H9 (cell line): ENCODE measurements at regions not wholly inside any gene's neighbourhood (a gene's known extent, or its start where the extent isn't known, plus 50 kb on each side); places are given as distances from the start of the nearest gene placed in this dataset.

Experiments used
- DNase-seq: peaks from one replicate; pipeline ENCODE4 v3.0.0-alpha.2; 2017
- H2AFZ ChIP-seq: one replicate; pipeline ENCODE4 v1.6.1; 2013; ENCODE audit warnings: mild to moderate bottlenecking, low read length, control low read depth, moderate library complexity
- H2AK5ac ChIP-seq: 2 replicates; pipeline ENCODE4 v1.6.1; 2013; ENCODE audit warnings: low read length, control low read depth, mixed read lengths; ENCODE audit not compliant: insufficient read length
- H2BK120ac ChIP-seq: one replicate; pipeline ENCODE4 v1.6.1; 2013; ENCODE audit warnings: low read depth, mild to moderate bottlenecking, low read length, control low read depth, inconsistent platforms; ENCODE audit not compliant: poor library complexity, severe bottlenecking
- H2BK12ac ChIP-seq: 2 replicates; pipeline ENCODE4 v1.6.1; 2013; ENCODE audit warnings: low read length, control low read depth, mixed read lengths, low read depth; ENCODE audit not compliant: insufficient read length
- H2BK15ac ChIP-seq: 2 replicates; pipeline ENCODE4 v1.6.1; 2013; ENCODE audit warnings: low read depth, low read length, control low read depth
- H2BK20ac ChIP-seq: one replicate; pipeline ENCODE4 v1.6.1; 2013; ENCODE audit warnings: low read depth, mild to moderate bottlenecking, low read length, control low read depth, inconsistent platforms; ENCODE audit not compliant: poor library complexity, severe bottlenecking
- H2BK5ac ChIP-seq: 2 replicates; pipeline ENCODE4 v1.6.1; 2013; ENCODE audit warnings: low read length, control low read depth, mixed read lengths; ENCODE audit not compliant: insufficient read length
- H3K14ac ChIP-seq: 2 replicates; pipeline ENCODE4 v1.6.1; 2013; ENCODE audit warnings: low read length, control low read depth; ENCODE audit not compliant: insufficient read depth
- H3K18ac ChIP-seq: 2 replicates; pipeline ENCODE4 v1.6.1; 2013; ENCODE audit warnings: low read depth, mild to moderate bottlenecking, mixed read lengths, low read length, control low read depth; ENCODE audit not compliant: insufficient read length
- H3K23ac ChIP-seq: 2 replicates; pipeline ENCODE4 v1.6.1; 2013; ENCODE audit warnings: low read length, control low read depth, mixed read lengths, low read depth; ENCODE audit not compliant: insufficient read length
- H3K23me2 ChIP-seq: 2 replicates; pipeline ENCODE4 v1.6.1; 2013; ENCODE audit warnings: low read depth, mild to moderate bottlenecking, mixed read lengths, low read length, control low read depth; ENCODE audit not compliant: insufficient read length, poor library complexity, severe bottlenecking
- H3K27ac ChIP-seq: 2 replicates; pipeline ENCODE4 v1.5.1; 2013; ENCODE audit warnings: low read length, control low read depth, mixed read lengths, low read depth; ENCODE audit not compliant: insufficient read length
- H3K27me3 ChIP-seq: 2 replicates; pipeline ENCODE4 v1.6.1; 2013; ENCODE audit warnings: low read length, control low read depth, inconsistent platforms; ENCODE audit not compliant: insufficient read depth
- H3K4ac ChIP-seq: 2 replicates; pipeline ENCODE4 v1.6.1; 2013; ENCODE audit warnings: low read depth, mild to moderate bottlenecking, control low read depth, inconsistent platforms, low read length, moderate library complexity
- H3K4me1 ChIP-seq: 2 replicates; pipeline ENCODE4 v1.6.1; 2013; ENCODE audit warnings: low read length, control low read depth, inconsistent platforms; ENCODE audit not compliant: insufficient read depth
- H3K4me2 ChIP-seq: 2 replicates; pipeline ENCODE4 v1.6.1; 2013; ENCODE audit warnings: low read length, control low read depth, mixed read lengths; ENCODE audit not compliant: insufficient read length, insufficient read depth
- H3K56ac ChIP-seq: 2 replicates; pipeline ENCODE4 v1.6.1; 2013; ENCODE audit warnings: low read depth, mild to moderate bottlenecking, mixed read lengths, low read length, control low read depth; ENCODE audit not compliant: insufficient read length
- H3K79me1 ChIP-seq: 2 replicates; pipeline ENCODE4 v1.6.1; 2013; ENCODE audit warnings: low read depth, mild to moderate bottlenecking, moderate library complexity, low read length, control low read depth, inconsistent platforms; ENCODE audit not compliant: insufficient read depth, poor library complexity, severe bottlenecking
- H3K79me2 ChIP-seq: 2 replicates; pipeline ENCODE4 v1.6.1; 2013; ENCODE audit warnings: low read length, control low read depth, inconsistent platforms; ENCODE audit not compliant: insufficient read depth
- H3K9ac ChIP-seq: 2 replicates; pipeline ENCODE4 v1.6.1; 2013; ENCODE audit warnings: low read length, control low read depth, mixed read lengths; ENCODE audit not compliant: insufficient read length; ENCODE audit errors: extremely low read depth
- H3K9me3 ChIP-seq: one replicate; pipeline ENCODE4 v1.6.1; 2013; ENCODE audit warnings: low read depth, low read length, inconsistent platforms; ENCODE audit not compliant: control insufficient read depth
- H3T11ph ChIP-seq: one replicate; pipeline ENCODE4 v1.6.1; 2013; ENCODE audit warnings: mild to moderate bottlenecking, low read length, control low read depth, inconsistent platforms
- H4K20me1 ChIP-seq: one replicate; pipeline ENCODE4 v1.6.1; 2013; ENCODE audit not compliant: control insufficient read depth, insufficient read length, insufficient read depth
- H4K5ac ChIP-seq: 2 replicates; pipeline ENCODE4 v1.6.1; 2013; ENCODE audit warnings: low read depth, mild to moderate bottlenecking, mixed read lengths, low read length, control low read depth; ENCODE audit not compliant: insufficient read length
- H4K8ac ChIP-seq: replicated peaks from 2 replicates; pipeline ENCODE4 v1.6.1; 2013; ENCODE audit warnings: low read length, control low read depth, mixed read lengths, low read depth; ENCODE audit not compliant: insufficient read length
- H4K91ac ChIP-seq: 2 replicates; pipeline ENCODE4 v1.6.1; 2013; ENCODE audit warnings: low read depth, mild to moderate bottlenecking, moderate library complexity, mixed read lengths, low read length, control low read depth; ENCODE audit not compliant: insufficient read length
- H3K27ac Mint-ChIP-seq, 3 experiments: 2 replicates in 2 of 3; 3 replicates in 1 of 3; pipeline ENCODE4 v1.8.0; 2020 to 2021; ENCODE audit warnings: mixed read lengths in 3 of 3, mild to moderate bottlenecking in 1 of 3, moderate library complexity in 1 of 3
- H3K27me3 Mint-ChIP-seq: 2 replicates; pipeline ENCODE4 v1.8.0; 2021; ENCODE audit warnings: low read depth, mild to moderate bottlenecking, moderate library complexity, mixed read lengths
- H3K36me3 Mint-ChIP-seq, 3 experiments: 2 replicates in 2 of 3; 3 replicates in 1 of 3; pipeline ENCODE4 v1.8.0; 2020 to 2021; ENCODE audit warnings: low read depth in 3 of 3, mixed read lengths in 3 of 3; ENCODE audit not compliant: insufficient read depth in 1 of 3
- H3K4me1 Mint-ChIP-seq, 2 experiments: 2 replicates each; pipeline ENCODE4 v1.8.0; 2020; ENCODE audit warnings: mixed read lengths in 2 of 2
- H3K4me3 Mint-ChIP-seq, 2 experiments: 2 replicates in 1 of 2; 3 replicates in 1 of 2; pipeline ENCODE4 v1.8.0; 2020 to 2021; ENCODE audit warnings: mild to moderate bottlenecking in 2 of 2, mixed read lengths in 2 of 2, moderate library complexity in 1 of 2
- H3K9me3 Mint-ChIP-seq, 2 experiments: 2 replicates in 1 of 2; 3 replicates in 1 of 2; pipeline ENCODE4 v1.8.0; 2020; ENCODE audit warnings: mild to moderate bottlenecking in 2 of 2, mixed read lengths in 2 of 2, moderate library complexity in 1 of 2
- WGBS: extraction: QIAGEN DNeasy Blood & Tissue Kit; methylation state at CpG from one replicate; pipeline ENCODE4 v1.1.7; 2013; ENCODE audit warnings: missing lambda C conversion rate, low lambda C conversion rate, mixed read lengths; ENCODE audit not compliant: insufficient read length; ENCODE audit errors: extremely low coverage; 5-methylcytosine and 5-hydroxymethylcytosine counted together
- TF ChIP-seq, protein P1 (sequence below): fragments of 200-600 bp; sonication (generic); conservative IDR thresholded peaks from 3 replicates; pipeline ENCODE4 v1.8.0; 2021; ENCODE audit warnings: antibody characterized with exemption, mild to moderate bottlenecking

DNA sequence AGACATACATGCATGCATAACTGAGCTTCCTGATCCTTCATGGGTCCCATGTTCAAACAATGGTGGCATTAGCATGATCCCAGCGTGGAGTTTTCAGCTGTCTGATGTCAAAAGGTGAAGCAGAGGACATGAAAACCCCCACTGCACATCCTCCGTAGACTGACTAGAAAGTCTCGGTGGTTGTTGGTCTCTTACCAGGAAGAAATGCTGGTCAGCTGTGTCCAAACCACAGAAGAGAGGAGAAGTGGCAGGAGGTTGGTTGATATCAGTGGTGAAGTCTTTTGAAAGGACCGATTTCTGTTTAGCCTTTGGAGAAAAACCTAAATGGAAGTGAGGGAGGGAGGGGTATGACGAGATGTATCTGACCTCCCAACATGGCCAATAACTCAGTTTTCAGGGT, 201.9 kb downstream of the SPATA18 start:
- no peak overlapping the region for H2BK20ac ChIP-seq

More for the DNA sequence above, 201.9 kb downstream of the SPATA18 start:
- Histone ChIP-seq H3K79me1 (no peaks in the 10 kb centered on the region), H3K4ac (no peak overlapping the region), H3K27ac (no peak overlapping the region), H3K27me3 (no peaks in the 10 kb centered on the region), H3K18ac (no peak overlapping the region), H4K8ac (no peak overlapping the region), H2AK5ac (no peak overlapping the region), H3K4me2 (no peak overlapping the region), H3K79me2 (no peaks in the 10 kb centered on the region), H2BK5ac (no peak overlapping the region), H4K20me1 (no peaks in the 10 kb centered on the region), H3K23ac (no peak overlapping the region), H3K56ac (no peak overlapping the region), H3K9me3 (peaks cover 10% of the 10 kb centered on the region), H2BK15ac (no peak overlapping the region), H3K14ac (no peak overlapping the region), H4K5ac (no peak overlapping the region), H3T11ph (no peak overlapping the region), H3K4me1 (no peaks in the 10 kb centered on the region), H2BK12ac (no peak overlapping the region), H3K23me2 (no peaks in the 10 kb centered on the region), H3K9ac (no peak overlapping the region), H2AFZ (no peak overlapping the region), H4K91ac (no peak overlapping the region), H2BK120ac (no peak overlapping the region)
- no peak overlapping the region for H3K27ac Mint-ChIP-seq
- H3K4me1 Mint-ChIP-seq: no peaks in the 10 kb centered on the region
- H3K27me3 Mint-ChIP-seq: peaks cover 4% of the 10 kb centered on the region; the same call in 1 of the 2 replicates
- TF ChIP-seq, protein P1, sequence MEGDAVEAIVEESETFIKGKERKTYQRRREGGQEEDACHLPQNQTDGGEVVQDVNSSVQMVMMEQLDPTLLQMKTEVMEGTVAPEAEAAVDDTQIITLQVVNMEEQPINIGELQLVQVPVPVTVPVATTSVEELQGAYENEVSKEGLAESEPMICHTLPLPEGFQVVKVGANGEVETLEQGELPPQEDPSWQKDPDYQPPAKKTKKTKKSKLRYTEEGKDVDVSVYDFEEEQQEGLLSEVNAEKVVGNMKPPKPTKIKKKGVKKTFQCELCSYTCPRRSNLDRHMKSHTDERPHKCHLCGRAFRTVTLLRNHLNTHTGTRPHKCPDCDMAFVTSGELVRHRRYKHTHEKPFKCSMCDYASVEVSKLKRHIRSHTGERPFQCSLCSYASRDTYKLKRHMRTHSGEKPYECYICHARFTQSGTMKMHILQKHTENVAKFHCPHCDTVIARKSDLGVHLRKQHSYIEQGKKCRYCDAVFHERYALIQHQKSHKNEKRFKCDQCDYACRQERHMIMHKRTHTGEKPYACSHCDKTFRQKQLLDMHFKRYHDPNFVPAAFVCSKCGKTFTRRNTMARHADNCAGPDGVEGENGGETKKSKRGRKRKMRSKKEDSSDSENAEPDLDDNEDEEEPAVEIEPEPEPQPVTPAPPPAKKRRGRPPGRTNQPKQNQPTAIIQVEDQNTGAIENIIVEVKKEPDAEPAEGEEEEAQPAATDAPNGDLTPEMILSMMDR: no peak
- no CpG with 5 or more reads among the region's 5 CpGs for WGBS
- peaks cover 8 to 11% (median 11%) of the 10 kb centered on the region in 3 experiments for H3K36me3 Mint-ChIP-seq
- H3K9me3 Mint-ChIP-seq: peaks cover 12 to 23% of the 10 kb centered on the region in 2 experiments
- no peak overlapping the region for H3K4me3 Mint-ChIP-seq
- no peak for DNase-seq
